HG03439 (cell line): ENCODE measurements at regions not wholly inside any gene's neighbourhood (a gene's known extent, or its start where the extent isn't known, plus 50 kb on each side); places are given as distances from the start of the nearest gene placed in this dataset.

Experiments
- ATAC-seq: cut with Tn5 transposase; IDR thresholded peaks from one replicate; pipeline ENCODE4 v1.9.1; 2021; ENCODE audit warnings: mild to moderate bottlenecking, moderate library complexity; ENCODE audit not compliant: unreplicated experiment

DNA sequence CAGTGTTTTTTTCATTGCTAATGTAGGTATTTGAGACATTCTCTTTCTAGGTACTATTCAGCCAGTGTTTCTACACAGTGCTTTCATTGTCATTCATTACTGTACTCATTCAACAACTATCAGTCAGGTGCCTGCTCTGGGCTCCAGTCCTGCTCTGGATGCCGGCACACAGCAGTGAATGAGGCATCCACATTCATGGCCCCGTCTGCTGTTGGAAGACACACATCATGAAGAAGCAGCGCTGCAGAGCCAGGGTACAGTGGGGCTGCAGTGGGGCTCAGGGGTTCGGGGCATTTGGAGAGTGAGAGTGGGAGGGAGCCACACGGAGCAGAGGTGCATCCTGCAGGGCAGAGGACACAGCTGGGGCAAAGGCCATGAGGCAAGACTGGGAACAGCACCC lies 737.2 kb upstream of the RAB6C start:
- ATAC-seq = no peak

DNA sequence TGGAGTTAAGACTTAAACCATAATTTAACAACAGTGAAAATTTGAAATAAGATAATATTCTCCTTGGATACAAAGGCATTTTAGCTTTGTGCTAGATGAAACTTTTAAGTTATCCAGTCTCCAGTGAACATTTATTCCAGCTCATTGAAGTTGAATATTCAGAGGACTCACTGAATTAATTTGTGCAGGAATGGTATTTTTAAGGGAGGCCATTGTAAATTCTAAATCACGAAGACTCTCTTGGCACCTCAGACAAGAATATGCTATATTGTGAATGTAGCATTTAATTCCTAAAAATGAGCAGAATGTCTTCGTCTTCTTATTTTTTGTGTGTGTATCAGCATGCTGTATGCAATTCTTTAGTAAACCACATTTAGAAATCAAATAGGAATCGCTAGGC lies 731.7 kb upstream of the RAB6C start:
- no peak for ATAC-seq

DNA sequence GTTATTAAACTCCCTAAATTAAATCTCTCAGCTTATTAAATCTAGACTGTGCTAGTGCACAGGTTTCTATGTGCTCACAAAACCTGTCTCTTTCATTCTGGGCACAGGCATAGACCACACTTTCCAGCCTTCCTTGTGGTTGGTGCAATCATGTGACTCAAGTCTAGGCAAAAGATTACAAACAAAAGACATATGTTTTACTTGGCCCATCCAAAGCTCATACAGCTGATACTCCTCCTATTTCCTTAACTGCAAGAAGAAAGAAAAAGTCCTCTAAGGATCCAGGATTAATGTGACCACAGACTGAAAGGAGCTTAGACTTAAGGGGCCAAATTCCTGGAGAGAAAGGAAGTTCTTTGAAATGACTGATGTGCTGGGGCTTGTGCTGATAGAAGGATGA lies 731.3 kb upstream of the RAB6C start:
- ATAC-seq = no peak

DNA sequence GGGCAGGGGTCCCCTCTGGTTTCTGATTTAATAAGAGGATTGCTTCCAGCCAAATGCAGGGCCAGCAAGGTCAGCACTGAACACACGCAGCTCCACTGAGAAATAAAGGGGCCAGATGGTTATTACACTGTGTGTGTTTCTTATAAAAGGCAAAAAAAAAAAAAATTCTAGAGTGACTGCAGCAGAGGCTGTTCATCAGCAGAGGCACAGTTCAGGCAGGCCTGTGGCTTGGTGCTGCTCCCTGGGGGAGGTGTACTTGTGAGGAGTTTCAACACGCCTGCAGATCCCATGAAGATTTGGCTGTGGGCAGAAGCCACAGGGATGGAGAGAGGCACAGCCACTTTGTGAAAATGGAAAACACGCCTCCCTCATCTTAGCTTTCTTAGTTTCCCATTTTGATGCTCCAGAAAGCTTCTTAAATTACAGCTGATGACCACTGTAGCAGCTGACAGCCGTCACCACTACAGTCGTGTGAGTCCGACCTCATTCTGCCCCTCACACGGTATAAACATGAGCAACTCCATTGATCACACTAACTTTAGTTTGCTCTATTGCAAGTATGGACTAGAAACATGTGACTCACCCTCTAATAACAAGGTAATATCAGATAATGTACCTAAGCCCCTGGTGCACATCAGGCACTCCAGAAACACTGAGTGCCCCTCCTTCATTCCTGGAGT lies 726.5 kb upstream of the RAB6C start:
- ATAC-seq = no peak

DNA sequence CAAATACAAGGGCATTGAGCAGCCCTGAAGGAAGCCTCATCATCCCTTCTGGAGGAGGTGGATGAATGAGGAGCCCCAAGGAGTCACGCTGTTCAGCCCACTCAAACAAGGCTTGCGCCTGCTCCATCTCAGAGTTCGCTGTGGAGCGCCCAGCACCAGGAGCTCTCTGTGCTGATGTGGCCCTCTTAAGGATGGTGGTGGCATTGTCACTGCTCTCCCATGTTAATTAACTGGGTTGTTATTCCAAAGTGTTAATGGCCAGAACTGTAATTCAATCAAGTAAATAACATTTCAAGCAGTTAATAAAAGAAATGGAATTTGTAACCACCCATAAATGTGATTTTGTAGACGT lies 726.0 kb upstream of the RAB6C start:
- ATAC-seq = no peak

DNA sequence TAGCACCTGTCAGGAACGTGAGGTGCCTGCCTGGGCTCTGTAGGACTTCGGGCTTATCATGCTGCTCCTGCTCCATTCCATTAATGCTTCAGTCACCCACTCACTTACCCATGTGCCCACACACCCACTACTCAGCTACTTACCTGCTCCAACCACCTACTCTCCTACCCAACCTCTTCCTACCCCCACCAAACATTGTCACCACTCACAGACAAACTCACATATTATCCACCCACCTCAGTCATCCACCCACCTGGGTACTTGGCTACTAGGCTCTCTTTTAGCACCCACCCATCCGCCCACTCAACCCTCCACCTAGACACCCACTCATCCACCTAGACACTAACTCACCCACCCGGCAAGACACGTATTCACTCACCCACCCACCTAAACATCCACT lies 724.7 kb upstream of the RAB6C start:
- ATAC-seq = no peak

DNA sequence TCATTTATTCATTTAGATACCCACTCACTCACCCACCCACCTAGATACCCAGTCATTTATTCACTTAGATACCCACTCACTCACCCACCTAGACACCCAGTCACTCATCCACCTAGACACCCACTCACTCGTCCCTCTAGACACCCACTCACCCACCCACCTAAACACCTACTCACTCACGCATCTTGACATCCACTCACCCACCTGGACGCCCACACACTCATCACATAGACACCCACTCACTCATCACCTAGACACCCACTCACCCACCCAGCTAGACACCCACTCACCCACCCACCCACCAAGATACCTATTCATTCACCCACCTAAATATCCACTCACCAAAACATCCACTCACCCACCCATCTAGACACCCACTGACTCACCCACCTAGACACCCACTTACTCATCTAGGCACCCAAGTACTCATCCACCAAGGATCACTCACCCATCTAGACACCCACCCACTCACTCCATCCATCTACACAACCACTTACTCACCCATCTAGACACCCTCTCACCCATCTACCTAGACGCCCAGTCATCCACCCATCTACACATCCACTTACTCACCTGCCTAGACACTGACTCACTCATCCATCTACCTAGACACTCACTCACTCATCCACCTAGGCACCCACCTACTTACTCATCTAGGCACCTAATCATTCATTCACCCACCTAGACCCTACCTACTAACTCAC lies 723.7 kb upstream of the RAB6C start:
- no peak for ATAC-seq

DNA sequence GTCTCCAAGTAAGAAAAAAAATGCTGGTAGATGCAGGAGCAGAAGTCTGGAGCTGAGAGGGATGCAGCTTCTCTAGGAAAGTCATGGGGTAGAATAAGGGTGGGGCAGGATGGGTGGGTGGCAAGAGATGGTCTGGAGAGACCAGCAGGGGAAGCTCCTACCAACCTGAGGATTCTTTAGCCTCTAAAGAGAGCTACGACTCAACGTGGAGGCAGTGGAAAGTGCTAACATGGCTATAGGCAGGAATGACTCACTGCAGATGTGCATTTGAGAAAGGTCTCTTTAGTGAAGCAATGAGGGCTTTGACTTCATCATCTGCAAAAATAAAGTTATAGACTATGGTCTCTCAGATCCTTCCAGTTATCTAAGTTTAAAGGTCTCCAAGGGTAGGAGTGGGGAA lies 722.8 kb upstream of the RAB6C start:
- ATAC-seq = no peak

DNA sequence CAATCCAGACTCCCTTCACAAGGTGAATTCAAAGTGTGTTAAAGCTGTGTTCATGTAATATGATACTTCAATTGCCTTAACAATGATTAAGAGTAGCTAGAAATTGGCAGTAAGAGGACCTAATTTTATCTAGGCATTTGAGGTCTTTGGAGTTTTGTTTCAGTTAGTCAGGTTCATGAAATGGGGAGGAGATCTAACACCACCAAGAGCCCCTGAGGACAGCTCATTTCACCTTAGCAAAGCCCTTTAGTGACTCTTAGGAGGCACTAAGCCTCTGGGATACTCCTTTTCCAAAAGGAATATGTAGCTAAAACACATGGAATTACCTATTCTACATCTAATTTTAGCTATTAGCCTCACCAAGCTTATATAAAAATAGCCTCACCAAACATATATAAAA lies 716.5 kb upstream of the RAB6C start:
- ATAC-seq = no peak

DNA sequence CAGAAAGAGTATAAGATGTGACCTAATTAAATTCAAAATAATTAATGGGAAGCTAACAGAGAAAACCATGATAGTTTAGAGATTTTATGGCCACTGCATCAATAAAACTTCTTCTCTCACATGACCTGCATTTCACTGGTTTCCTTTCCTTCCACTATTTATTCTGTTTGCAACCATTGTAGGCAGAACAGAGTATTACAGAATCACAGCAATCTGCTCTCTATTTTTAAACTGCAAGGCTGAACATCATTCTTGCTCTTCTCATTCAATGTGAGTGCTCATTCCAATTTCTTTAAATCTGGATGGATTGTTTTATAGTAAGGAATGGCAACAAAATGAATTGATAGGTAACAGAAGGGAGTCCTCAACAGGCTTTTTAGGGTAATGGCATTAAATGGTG lies 715.5 kb upstream of the RAB6C start:
- ATAC-seq = no peak

DNA sequence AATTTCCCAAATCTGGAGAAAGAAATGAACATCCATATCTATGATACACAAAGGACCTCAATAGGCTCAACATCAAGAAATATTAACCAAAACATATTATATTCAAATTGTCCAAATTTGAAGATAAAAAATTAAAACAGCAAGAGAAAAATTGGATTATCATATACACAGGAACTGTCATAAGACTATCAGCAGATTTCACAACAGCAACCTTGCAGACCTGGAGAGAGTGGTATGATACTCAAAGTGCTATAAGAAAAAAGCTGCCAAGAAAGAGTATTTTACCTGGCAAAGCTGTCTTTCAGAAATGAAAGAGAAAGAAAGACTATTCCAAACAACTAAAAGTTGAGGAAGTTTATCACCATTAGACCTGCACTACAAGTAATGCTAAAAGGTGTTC lies 711.9 kb upstream of the RAB6C start:
- no peak for ATAC-seq

DNA sequence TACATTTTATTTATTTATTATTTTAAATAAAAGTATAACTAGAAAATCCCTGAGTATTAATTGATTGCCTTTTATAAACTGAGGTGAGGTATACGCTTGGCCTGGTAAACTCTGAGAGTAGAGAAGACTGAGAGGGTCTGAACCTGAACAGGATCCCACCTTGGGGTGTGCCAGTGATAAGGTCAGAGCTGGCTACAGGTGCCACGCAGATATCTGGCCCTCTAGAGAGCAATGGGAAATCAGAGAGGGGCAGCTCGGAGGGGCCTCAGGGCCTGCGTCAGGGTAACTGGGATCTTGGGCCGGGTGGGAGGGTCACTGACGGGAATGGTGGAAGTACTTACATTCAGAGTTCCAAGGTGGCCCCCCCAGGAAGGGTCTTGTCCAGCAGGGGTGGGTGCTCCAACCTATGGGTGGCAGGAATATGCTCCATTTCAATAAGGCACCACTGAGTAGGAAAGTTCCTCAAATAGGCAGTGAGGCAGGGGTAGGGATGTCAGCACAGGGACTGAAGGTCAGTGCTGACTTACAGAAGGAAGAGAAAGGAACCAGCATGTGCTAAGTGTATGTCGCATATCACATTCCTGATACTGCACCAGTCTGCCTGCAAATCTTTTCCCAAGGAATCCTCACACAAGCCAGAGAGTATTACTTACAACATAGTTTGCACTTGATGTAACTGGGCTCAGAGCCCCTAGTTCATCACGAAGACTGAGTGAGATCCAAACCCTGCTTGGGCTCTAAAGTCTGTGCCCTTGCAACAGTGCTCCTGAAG lies 706.0 kb upstream of the RAB6C start:
- no peak for ATAC-seq

DNA sequence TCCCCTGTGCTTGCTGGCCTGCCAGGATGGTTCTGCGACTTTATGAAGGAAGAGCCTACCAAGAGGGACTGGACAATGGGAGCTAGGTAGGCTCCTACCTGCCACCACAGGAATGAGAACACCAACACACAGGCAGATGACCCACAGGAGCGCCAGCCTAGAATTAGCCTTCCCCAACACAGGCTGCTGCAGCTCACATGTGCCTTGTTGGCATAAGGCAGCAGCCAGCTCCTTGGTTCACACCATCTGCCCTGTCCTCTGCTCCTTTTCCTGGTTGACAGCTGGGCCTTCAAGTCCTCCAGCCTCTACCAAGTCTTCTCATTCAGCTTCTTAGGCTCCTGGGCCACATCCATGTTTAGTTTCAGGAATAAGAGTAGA lies 705.4 kb upstream of the RAB6C start:
- ATAC-seq = no peak

DNA sequence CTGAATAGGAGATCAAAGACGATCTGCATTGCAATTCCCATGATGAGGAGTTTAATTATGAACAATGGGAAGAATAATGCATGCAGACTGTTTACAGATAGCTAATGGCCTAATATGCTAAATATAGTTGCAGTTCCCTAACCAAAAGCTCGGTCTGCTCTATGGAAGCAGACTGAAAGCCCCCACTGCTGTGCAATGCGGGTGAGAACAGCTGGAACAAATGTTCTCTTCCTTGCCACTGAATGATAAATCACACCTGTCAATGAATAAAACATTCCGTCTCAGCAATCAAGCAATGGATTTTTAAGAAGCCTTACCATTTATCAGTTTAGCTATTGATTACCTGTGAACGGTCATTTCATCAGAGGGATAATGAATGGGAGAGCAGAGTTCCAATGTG lies 704.5 kb upstream of the RAB6C start:
- no peak for ATAC-seq

DNA sequence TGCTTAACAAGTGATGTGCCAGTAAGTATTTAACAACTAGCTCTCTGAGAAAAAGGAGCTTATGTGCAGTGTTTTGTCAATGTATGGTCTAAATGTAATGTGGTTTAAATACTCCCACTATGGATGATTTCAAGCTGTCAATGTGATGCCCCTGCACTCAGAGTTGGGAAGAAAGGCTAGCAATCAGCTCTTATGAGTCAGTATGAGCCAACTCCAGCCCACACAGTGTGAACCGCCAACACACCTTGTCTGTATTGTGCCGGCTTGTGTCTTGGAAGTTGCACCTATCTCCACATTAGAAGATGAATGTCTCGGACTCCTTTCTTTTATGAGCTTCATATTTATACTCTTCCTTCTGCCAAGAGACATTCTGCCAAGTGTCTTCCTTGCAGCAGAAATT lies 703.8 kb upstream of the RAB6C start:
- ATAC-seq = no peak

DNA sequence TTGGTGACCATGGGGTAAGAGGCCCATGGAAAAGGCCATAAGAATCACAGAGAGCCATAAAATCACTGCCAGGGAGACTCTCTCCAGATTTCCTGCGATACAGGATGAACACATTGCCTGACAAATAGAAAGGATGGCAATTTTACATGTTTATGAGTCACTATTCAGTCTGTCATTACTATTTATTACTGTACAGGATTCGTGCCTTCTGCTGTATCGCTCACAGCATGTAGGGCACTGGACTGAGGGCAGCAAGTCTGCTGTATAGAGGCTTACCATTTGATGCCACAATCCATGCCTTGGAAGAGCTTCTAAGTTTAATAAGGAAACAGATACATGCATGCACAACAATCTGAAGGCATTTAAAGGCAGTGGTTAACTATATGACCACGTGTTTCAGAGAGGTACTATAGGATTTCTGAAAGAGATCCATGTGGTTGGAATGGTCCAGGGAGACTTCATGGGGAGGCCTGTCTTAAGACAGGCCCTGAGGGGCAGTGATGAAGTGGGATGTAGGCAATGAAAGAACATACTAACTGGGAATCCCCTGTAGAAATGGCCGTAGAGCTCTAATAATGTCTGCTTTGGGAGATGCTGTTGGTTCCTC lies 702.4 kb upstream of the RAB6C start:
- ATAC-seq = no peak

DNA sequence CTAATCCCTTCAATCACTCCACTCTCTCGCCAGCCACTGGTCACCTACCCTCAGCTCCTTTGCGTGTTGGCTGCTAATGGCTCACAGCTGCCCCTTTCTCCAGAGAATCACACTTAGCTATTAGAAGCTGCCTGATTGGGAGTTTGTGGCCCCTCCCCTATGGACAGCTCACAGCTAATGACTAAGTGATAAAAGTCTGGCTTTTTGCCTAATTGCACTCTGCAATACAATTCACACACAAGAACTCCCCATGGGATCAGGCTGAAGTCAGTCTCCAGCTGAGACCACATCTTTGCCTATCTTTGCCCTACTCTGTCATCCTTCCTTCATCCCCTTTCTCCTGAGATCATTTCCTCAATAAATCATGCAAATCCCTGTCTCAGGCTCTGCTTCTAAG lies 701.9 kb upstream of the RAB6C start:
- ATAC-seq = no peak

DNA sequence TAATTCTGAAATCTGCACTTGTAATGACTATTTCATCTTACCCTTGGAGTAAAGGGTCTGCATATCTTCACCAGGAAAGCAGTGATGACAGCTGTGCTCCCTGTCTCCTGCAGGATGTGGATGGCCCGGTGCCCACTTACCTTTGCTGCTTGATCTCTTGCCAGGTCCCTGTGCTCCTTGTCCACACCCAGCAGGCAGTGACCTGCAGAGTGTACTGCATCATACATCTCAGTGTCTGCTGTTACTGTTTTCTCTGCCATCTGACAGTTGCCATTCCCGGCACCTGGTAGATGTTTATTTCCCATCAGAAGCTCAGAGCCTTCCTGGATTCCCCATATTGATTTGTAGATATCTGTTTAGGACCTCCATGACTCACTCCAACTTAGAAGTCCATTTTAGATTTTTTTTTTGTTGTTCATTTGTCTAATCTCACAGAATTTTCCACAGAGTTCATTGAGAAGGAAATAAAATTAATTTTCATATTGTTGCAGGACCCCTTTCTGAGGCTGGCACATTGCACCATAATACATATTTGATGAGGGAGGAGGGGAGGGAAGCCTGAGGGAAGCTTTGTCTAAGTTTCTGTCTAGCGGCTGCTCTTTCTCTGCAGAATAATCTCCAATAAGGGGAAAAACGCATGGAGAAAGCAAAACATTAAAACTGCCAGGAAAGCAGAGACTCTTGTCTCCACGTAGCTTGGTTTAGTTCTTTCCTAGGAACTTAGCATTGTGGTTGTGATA lies 697.5 kb upstream of the RAB6C start:
- ATAC-seq = no peak

DNA sequence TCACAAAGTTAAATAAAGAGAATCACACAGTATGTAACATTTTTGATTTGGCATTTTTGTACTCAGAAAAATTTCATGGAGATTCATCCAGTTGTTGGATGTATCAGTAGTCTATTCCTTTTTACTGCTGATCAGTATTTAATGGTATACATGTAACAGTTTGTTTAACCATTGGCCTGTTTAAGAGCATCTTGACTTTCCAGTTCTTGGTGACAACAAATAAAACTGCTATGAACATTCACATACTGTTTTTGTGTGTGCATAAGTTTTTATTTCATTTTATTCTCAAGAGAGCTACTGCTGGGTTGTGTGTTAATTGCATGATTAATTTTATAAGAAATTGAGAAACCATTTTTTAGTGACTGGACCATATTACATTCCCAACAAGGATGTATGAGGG lies 694.5 kb upstream of the RAB6C start:
- ATAC-seq = no peak

DNA sequence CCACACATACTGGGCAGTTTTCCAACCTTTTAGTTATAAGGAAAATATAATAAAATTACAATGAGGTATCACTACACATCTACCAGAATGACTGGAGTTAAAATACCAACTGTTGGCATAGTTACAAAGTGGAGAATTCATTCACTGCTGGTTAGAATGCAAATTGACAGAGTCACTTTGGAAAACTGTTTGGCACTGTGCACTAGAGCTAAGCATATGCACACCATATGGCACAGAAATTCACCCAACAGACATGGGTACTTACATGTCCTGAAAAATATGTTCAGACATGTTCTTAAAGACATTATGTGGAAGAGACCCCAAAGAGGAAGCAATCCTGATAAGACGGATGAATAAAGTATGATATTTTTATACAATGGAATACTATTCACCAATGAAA lies 686.1 kb upstream of the RAB6C start:
- ATAC-seq = no peak

DNA sequence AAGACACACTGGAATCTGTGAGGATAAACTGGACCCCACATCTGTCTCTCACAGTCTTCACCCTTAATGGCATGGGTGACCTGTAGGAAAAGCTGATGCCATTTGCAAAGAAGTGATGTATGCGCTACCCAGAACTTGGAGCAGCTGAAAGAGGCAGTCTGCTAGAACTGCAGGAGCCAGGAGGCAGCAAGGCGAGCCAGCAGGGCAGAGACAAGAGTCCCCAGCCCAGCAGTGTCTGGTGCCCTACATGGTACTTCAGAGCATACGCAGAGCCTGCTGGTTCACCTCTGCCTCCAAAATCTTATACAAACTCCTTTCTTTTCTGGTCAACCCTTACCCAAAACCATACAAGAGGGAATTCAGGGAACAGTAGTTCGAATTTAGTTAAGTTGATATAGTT lies 683.1 kb upstream of the RAB6C start:
- no peak for ATAC-seq
